ENCODE measurements at regions not wholly inside any gene's neighbourhood (a gene's known extent, or its start where the extent isn't known, plus 50 kb on each side); places are given as distances from the start of the nearest gene placed in this dataset.
"Not testable (repeated sequence)": the region's sequence is repeated elsewhere in the genome, so short reads cannot be mapped to it uniquely, and the experiment has no call there.

DNA sequence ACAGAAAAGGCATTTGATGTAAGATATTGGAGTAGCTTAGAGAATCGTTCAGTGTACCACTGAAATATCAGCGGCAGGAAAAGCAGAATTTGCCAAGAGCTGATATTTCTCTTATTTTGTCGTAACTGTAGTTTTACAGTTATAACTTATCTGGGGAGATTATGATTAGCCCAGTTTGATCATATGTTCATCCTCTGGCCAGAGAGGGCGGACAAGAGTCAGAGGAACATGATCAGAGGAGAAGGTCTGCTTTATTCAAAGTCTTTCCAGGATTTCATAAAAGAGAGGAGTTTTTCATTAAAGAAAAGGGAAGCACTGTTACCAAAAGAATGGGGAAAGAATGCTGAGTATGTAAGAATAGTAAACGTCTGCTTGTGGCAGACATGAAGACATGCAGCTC, 1655.6 kb downstream of the DPP10 start:
- in situ Hi-C loops (cut with HindIII; ENCODE audit: low pct_unique_long_range_greater_than_20kb, low sequenced_read_pairs), result no loop called here

DNA sequence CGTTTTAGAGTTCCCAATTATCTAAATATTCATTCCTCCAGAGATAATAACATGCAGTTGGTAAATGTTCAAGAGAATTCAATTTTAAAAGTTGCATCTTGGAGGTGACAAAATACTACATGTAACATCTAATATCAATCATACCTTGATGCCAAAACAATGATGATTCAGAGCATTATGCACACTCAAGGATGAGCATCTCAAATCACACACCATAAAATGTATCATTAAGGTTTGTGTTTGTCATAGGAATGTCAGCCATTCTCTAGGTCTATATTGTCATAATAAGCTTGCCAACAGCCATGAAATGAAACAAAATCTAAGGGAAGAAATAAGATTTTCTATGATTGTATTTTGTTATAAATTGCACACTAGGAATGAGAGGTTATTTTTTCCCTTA, 1667.0 kb downstream of the DPP10 start:
- no peak for DNase-seq (ENCODE audit: low read depth)
- in situ Hi-C loops (cut with HindIII; ENCODE audit: low pct_unique_long_range_greater_than_20kb, low sequenced_read_pairs), result no loop called here

More for the DNA sequence above, 1655.6 kb downstream of the DPP10 start:
- DNase-seq (ENCODE audit: low read depth), result no peak

DNA sequence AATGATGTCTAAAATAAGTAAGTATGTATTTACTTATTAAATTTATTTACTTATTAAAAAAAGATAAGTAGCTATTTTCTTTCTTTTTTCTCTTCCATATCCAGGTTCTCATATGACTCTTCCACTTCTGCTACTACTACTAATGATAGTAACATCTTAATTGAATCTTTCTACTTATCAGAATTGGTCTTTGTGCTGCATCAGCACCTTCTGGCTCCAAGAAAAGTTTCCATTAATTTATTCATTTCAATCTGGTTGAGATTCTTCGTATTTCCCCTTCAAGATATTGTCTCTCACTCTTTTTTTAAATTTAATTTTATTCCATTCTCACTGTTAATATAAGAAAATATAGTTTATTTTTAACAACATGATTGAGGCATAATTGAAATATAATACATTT, 1675.4 kb downstream of the DPP10 start:
- no peak for DNase-seq (ENCODE audit: low read depth)
- in situ Hi-C loops (cut with HindIII; ENCODE audit: low pct_unique_long_range_greater_than_20kb, low sequenced_read_pairs), result no loop called here

DNA sequence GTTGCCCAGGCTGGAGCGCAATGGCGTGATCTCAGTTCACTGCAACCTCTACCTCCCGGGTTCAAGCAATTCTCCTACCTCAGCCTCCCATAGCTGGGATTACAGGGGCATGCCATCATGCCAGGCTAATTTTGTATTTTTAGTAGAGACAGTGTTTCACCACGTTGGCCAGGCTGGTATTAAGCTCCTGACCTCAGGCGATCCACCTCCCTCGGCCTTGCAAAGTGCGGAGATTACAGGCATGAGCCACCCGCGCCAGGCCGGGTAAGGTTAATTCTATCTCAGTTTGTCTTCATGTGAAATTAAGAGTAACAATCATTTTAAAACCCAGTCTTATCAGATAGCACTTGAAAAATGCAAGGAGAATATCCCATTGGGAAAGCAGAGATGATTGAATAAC, 1681.7 kb upstream of the DDX18 start:
- in situ Hi-C loops (cut with HindIII; ENCODE audit: low pct_unique_long_range_greater_than_20kb, low sequenced_read_pairs), result no loop called here
- no peak for DNase-seq (ENCODE audit: low read depth)

DNA sequence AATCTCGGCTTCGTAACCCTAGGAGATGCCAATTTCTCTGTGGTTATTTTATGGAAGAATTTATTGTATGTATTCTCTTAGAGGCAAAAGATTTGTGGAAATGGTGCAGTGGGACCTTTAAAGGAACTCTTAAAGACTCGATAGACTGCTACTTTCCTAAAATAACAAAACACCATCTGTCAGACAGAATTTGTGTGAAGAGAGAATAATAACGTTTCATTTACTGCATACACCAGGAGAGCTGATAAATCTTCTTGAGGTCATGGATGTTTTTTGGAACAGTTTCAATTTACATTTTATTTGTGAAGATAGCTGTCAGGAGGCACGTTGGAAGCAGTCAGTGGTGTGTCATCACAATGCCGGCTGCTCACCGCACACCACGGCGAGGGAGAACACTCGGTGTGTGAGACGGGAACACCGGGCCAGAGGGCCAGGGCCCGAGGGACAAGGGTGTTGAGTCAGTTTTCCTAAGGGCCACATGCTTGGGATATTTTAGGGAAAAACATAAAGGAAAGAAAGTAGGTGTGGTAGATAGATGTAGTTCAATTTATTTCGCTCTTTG, 1681.0 kb upstream of the DDX18 start:
- no peak for DNase-seq (ENCODE audit: low read depth)
- in situ Hi-C loops (cut with HindIII; ENCODE audit: low pct_unique_long_range_greater_than_20kb, low sequenced_read_pairs), result no loop called here

GRCh38 chr2:116141891-116142474, 1672.5 kb upstream of the DDX18 start:
- no peak for DNase-seq (ENCODE audit: low read depth)
- in situ Hi-C loops (cut with HindIII; ENCODE audit: low pct_unique_long_range_greater_than_20kb, low sequenced_read_pairs), result no loop called here

- DNase-seq (ENCODE audit: low read depth), result no peak
- in situ Hi-C loops (cut with HindIII; ENCODE audit: low pct_unique_long_range_greater_than_20kb, low sequenced_read_pairs), result no loop called here
These were observed 1671.8 kb upstream of the DDX18 start for GRCh38 chr2:116142644-116143227.

GRCh38 chr2:116145031-116145430, 1669.5 kb upstream of the DDX18 start:
- no peak for DNase-seq (ENCODE audit: low read depth)
- in situ Hi-C loops (cut with HindIII; ENCODE audit: low pct_unique_long_range_greater_than_20kb, low sequenced_read_pairs), result no loop called here

GRCh38 chr2:116148361-116148760, 1666.1 kb upstream of the DDX18 start:
- DNase-seq (ENCODE audit: low read depth), result no peak
- in situ Hi-C loops (cut with HindIII; ENCODE audit: low pct_unique_long_range_greater_than_20kb, low sequenced_read_pairs), result no loop called here

DNA sequence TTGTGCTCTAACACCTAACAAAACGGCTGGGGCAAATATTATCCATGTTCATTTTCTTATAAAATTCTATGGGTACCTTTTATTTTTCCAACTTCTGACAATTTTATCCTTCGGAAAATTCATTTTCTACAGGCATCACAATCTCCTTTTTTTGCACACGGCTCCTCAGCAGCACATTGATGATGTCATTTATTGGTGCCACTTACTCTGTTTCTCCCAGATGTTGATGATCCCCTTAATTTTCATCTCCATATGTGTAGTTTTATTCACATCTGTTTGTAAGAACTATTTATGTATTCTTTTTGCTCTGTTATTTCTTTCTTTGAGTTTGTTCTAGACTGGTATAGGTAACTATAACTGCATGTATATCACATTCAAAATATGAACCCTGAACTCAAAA, 1660.8 kb upstream of the DDX18 start:
- in situ Hi-C loops (cut with HindIII; ENCODE audit: low pct_unique_long_range_greater_than_20kb, low sequenced_read_pairs), result no loop called here
- no peak for DNase-seq (ENCODE audit: low read depth)

DNA sequence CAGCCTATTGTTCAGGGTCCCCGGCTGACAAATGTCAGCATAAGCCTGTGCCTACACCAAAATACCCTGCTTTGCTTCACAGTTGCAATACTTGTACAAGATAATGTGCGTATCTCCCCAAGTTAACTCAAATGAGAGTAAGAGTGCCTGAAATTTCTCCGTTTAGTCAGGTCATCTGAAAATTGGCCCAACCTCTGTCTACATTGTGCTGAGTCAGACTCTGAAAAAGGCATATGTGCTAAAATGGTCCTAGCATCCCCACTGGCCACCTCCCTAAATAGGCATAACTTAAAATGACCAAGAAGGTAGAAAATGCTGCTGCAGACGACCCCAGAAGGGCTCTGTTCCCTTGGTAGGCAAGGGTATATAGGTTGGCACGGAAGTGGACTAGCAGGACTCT, 1653.8 kb upstream of the DDX18 start:
- in situ Hi-C loops (cut with HindIII; ENCODE audit: low pct_unique_long_range_greater_than_20kb, low sequenced_read_pairs), result no loop called here
- no peak for DNase-seq (ENCODE audit: low read depth)

DNA sequence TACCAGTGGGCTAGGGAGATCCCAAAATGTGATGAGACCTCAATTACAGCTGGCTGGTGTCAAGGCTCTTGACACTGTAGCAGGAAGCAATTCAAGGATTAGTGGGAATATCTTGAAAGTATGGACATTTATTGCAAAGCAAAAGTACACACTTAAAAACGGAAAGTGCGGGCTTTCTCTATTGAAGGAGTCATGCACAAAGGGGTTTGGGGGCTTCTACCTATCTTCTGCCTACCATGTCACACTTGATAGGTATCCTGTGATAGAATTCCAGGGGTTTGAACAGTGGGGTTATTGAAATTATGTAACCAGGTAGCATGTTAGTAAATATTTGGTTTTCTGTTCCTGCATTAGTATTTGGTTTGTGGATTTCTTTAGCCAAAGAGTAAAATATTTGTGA, 1652.1 kb upstream of the DDX18 start:
- in situ Hi-C loops (cut with HindIII; ENCODE audit: low pct_unique_long_range_greater_than_20kb, low sequenced_read_pairs), result no loop called here
- DNase-seq (ENCODE audit: low read depth), result no peak

DNA sequence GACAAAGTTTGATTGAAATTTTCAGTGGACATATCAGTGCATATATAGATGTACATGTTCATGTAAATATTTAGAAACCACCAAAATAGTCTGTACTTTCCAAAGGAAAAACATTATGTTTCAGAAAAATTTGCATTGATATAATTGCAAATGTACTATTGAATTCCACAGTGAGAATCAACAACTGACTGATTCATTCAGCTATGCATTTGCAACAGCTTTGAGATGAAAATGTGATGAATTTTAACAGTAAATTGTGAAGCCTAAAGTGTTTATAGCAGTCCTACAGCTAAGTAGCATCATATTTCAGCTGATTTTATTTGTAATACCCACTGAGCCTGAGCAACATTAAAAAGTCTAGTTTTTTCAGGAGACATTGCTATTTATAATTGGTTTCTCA, 1647.4 kb upstream of the DDX18 start:
- DNase-seq (ENCODE audit: low read depth), result no peak
- in situ Hi-C loops (cut with HindIII; ENCODE audit: low pct_unique_long_range_greater_than_20kb, low sequenced_read_pairs), result no loop called here

DNA sequence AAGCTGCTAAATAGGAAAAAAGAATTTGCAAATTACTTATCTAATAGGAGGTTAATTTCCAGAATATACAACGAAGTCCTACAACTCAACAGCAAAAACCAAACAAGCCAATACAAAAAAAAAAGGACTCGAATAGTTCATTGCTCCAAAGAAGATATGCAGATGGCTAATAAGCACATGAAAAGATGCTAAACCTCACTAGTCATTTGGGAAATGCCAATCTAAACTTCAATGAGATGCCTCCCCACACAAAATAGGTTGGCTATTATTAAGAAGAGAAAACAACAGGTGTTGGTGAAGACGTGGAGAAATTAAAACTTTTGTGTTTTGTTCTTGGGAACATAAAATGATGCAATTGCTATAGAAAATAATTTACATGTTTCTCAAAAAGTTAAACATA, 1634.4 kb upstream of the DDX18 start:
- in situ Hi-C loops (cut with HindIII; ENCODE audit: low pct_unique_long_range_greater_than_20kb, low sequenced_read_pairs), result no loop called here
- DNase-seq (ENCODE audit: low read depth), result no peak

DNA sequence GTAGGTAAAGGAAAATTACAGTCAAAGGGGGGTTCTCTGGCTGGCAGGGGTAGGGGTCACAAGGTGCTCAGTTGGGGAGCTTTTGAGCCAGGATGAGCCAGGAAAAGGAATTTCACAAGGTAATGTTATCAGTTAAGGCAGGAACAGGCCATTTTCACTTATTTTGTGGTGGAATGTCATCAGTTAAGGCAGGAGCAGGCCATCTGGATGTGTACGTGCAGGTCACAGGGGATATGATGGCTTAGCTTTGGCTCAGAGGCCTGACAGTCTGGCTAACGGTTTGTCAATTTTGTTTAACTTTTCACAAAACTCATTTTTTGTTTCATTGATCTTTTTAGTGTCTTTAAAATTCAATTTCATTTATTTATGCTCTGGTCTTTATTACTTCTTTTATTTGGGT, 1623.8 kb upstream of the DDX18 start:
- DNase-seq (ENCODE audit: low read depth); in situ Hi-C loops (cut with HindIII; ENCODE audit: low pct_unique_long_range_greater_than_20kb, low sequenced_read_pairs): not testable (repeated sequence)

- DNase-seq (ENCODE audit: low read depth), result no peak
- in situ Hi-C loops (cut with HindIII; ENCODE audit: low pct_unique_long_range_greater_than_20kb, low sequenced_read_pairs), result no loop called here
These were observed 1614.4 kb upstream of the DDX18 start for GRCh38 chr2:116200086-116200485.

DNA sequence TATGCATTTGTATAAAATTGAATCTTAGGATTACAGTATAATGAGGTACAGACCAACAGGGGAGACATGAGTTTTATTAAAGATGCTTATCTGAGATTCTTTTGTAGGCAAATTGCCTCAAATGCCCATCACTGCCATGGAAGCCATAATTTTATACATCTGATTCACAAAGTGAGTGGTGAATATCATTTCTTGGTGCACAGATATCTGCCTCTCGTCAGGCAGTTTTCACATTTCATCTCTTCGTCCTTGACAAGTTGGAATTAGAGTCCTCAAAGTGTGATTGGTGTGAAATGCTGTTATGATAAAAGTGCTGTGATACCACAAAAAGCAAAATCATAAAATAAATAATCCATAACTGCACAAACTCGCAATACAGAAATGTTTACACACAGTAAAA, 1602.8 kb upstream of the DDX18 start:
- DNase-seq (ENCODE audit: low read depth), result no peak
- in situ Hi-C loops (cut with HindIII; ENCODE audit: low pct_unique_long_range_greater_than_20kb, low sequenced_read_pairs), result no loop called here

DNA sequence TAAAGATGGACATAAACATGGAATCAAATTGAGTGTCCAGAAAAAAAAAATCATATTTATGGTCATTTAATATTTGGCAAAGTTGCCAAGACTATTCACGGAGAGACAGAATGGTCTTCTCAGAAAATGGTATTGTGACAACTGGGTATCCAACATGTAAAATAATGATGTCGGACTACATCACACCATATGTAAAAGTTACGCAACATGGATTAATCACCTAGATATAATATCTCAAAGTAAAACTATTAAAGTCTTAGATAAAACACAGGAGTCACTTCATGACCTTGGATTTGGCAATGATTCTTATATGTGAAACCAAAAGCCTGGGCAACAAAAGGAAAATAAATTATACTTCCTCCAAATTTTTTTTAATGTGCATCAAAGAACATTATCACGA, 1591.7 kb upstream of the DDX18 start:
- in situ Hi-C loops (cut with HindIII; ENCODE audit: low pct_unique_long_range_greater_than_20kb, low sequenced_read_pairs), result no loop called here

DNA sequence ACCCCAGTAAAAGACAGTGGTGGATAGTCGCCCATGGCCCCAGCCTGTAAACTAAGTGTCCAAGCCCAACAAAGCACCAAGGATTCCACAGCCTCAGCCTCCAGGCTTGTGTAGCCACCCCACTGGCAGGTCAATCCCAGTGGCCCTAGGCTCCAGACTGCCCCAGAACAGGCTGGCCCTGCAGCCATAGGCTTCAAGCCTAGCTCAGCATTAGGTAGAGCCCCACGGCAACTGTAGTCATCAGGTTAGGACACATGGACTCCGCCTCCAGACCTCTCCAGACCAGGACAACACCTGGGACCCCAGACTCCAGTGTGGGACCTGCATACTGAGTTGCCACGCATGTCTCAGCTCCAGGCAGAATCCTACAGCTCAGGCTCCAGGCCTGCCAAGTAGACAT, 1590.6 kb upstream of the DDX18 start:
- in situ Hi-C loops (cut with HindIII; ENCODE audit: low pct_unique_long_range_greater_than_20kb, low sequenced_read_pairs), result no loop called here
- no peak for DNase-seq (ENCODE audit: low read depth)

More for the DNA sequence above, 1591.7 kb upstream of the DDX18 start:
- no peak for DNase-seq (ENCODE audit: low read depth)

GRCh38 chr2:116224610-116225009, 1589.9 kb upstream of the DDX18 start:
- DNase-seq (ENCODE audit: low read depth), result no peak
- in situ Hi-C loops (cut with HindIII; ENCODE audit: low pct_unique_long_range_greater_than_20kb, low sequenced_read_pairs), result no loop called here

Measured in Caki2 (cell line).